ENCODE measurements at regions not wholly inside any gene's neighbourhood (a gene's known extent, or its start where the extent isn't known, plus 50 kb on each side); places are given as distances from the start of the nearest gene placed in this dataset.

DNA sequence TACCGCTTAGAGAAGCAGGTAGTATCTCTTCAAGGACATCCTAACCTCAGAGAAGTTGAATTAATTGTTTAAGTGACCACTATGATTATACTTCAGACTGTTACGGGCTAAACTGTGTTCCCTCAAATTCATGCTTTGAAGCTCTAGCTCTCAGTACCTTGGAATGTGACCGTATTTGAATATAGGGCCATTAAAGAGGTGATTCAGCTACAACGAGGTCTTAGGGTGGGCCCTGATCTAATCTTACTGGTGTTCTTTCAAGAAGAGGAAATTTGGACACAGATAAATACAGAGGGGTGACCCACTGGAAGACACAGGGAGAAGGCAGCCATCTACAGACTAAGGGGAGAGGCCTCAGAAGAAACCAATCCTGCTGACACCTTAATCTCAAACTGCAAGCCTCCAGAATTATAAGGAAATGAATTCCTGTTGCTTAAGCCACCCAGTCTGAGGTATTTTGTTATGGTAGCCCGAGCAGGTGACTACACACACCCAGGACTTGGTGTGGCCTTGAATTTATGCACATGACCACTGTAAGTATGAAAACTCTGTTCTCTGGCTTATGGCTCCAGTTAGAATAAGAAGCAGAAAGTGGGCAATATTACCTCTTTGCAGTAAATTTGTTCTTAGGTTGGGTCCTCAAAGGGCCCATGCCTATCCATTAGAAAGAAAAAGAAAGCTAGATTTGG is 249.1 kb downstream of the DHX35 start:
- no peak for TF ChIP-seq POLR2A (IDR thresholded peaks at IDR 0.05; ENCODE audit: low read depth, low read length)
- no peak for TF ChIP-seq TAF1 (IDR thresholded peaks at IDR 0.05; ENCODE audit: low read depth, low read length)
- TF ChIP-seq POLR2AphosphoS5 (IDR thresholded peaks at IDR 0.05; ENCODE audit: low read depth, low read length) = no peak
- no peak for TF ChIP-seq SPI1 (IDR thresholded peaks at IDR 0.05; ENCODE audit: low read depth, low read length)
- TF ChIP-seq POU2F2 (IDR thresholded peaks at IDR 0.05; ENCODE audit: low read depth, low read length) = no peak
- no peak for FAIRE-seq

GRCh38 chr20:39210341-39211036 is 248.3 kb downstream of the DHX35 start:
- TF ChIP-seq PAX5 (IDR thresholded peaks at IDR 0.05; ENCODE audit: insufficient read depth, low read length, severe bottlenecking) (no peak), SPI1 (IDR thresholded peaks at IDR 0.05; ENCODE audit: low read depth, low read length) (no peak), POLR2AphosphoS5 (IDR thresholded peaks at IDR 0.05; ENCODE audit: low read depth, low read length) (no peak), POLR2A (IDR thresholded peaks at IDR 0.05; ENCODE audit: low read depth, low read length) (no peak), POU2F2 (IDR thresholded peaks at IDR 0.05; ENCODE audit: low read depth, low read length) (no peak), TAF1 (IDR thresholded peaks at IDR 0.05; ENCODE audit: low read depth, low read length) (no peak)
- DNase-seq (ENCODE audit: insufficient read length, low spot score) (no peak), FAIRE-seq (no peak)

More for the DNA sequence above, 249.1 kb downstream of the DHX35 start:
- DNase-seq (ENCODE audit: insufficient read length, low spot score) = no peak

GRCh38 chr20:39206899-39207564 is 244.9 kb downstream of the DHX35 start:
- DNase-seq (ENCODE audit: insufficient read length, low spot score) (no peak), FAIRE-seq (no peak)
- TF ChIP-seq SPI1 (IDR thresholded peaks at IDR 0.05; ENCODE audit: low read depth, low read length) (no peak), PAX5 (IDR thresholded peaks at IDR 0.05; ENCODE audit: insufficient read depth, low read length, severe bottlenecking) (no peak), POU2F2 (IDR thresholded peaks at IDR 0.05; ENCODE audit: low read depth, low read length) (no peak), POLR2AphosphoS5 (IDR thresholded peaks at IDR 0.05; ENCODE audit: low read depth, low read length) (no peak), TAF1 (IDR thresholded peaks at IDR 0.05; ENCODE audit: low read depth, low read length) (no peak), POLR2A (IDR thresholded peaks at IDR 0.05; ENCODE audit: low read depth, low read length) (no peak)

- no peak for DNase-seq (ENCODE audit: insufficient read length, low spot score)
- FAIRE-seq = no peak
- TF ChIP-seq TAF1 (IDR thresholded peaks at IDR 0.05; ENCODE audit: low read depth, low read length) (no peak), POU2F2 (IDR thresholded peaks at IDR 0.05; ENCODE audit: low read depth, low read length) (no peak), SPI1 (IDR thresholded peaks at IDR 0.05; ENCODE audit: low read depth, low read length) (no peak), POLR2AphosphoS5 (IDR thresholded peaks at IDR 0.05; ENCODE audit: low read depth, low read length) (no peak), POLR2A (IDR thresholded peaks at IDR 0.05; ENCODE audit: low read depth, low read length) (no peak), PAX5 (IDR thresholded peaks at IDR 0.05; ENCODE audit: insufficient read depth, low read length, severe bottlenecking) (no peak)
Measured at GRCh38 chr20:39195582-39196021, 233.5 kb downstream of the DHX35 start.

- FAIRE-seq = no peak
- no peak for DNase-seq (ENCODE audit: insufficient read length, low spot score)
- TF ChIP-seq POLR2A (IDR thresholded peaks at IDR 0.05; ENCODE audit: low read depth, low read length) = no peak
- no peak for TF ChIP-seq SPI1 (IDR thresholded peaks at IDR 0.05; ENCODE audit: low read depth, low read length)
- TF ChIP-seq TAF1 (IDR thresholded peaks at IDR 0.05; ENCODE audit: low read depth, low read length) = no peak
- no peak for TF ChIP-seq POU2F2 (IDR thresholded peaks at IDR 0.05; ENCODE audit: low read depth, low read length)
- TF ChIP-seq POLR2AphosphoS5 (IDR thresholded peaks at IDR 0.05; ENCODE audit: low read depth, low read length) = no peak
- no peak for TF ChIP-seq PAX5 (IDR thresholded peaks at IDR 0.05; ENCODE audit: insufficient read depth, low read length, severe bottlenecking)
Measured at GRCh38 chr20:39190666-39191570, 228.8 kb downstream of the DHX35 start.

- TF ChIP-seq PAX5 (IDR thresholded peaks at IDR 0.05; ENCODE audit: insufficient read depth, low read length, severe bottlenecking) = no peak
- no peak for TF ChIP-seq POU2F2 (IDR thresholded peaks at IDR 0.05; ENCODE audit: low read depth, low read length)
- TF ChIP-seq SPI1 (IDR thresholded peaks at IDR 0.05; ENCODE audit: low read depth, low read length) = no peak
- TF ChIP-seq POLR2AphosphoS5 (IDR thresholded peaks at IDR 0.05; ENCODE audit: low read depth, low read length) = no peak
- no peak for TF ChIP-seq TAF1 (IDR thresholded peaks at IDR 0.05; ENCODE audit: low read depth, low read length)
- no peak for TF ChIP-seq POLR2A (IDR thresholded peaks at IDR 0.05; ENCODE audit: low read depth, low read length)
- DNase-seq (ENCODE audit: insufficient read length, low spot score) (no peak), FAIRE-seq (no peak)
Measured at GRCh38 chr20:39188266-39188765, 226.2 kb downstream of the DHX35 start.

DNA sequence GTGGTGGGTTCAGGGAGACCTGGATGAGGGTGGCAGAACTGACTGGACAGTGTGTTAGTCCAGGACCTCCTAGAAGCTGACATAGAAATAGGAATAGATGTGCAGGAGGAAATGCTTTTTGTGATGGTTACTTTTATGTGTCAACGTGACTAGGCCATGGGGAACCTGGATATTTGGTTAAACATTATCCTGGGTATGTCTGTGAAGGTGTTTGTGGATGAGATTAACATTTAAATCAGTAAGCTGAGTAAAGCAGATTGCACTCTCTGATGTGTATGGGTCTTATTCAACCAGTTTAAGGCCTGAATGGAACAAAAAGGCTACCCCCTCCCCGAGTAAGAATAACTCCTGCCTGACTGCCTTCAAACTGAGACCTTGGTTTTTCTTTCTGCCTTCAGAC is 219.3 kb downstream of the DHX35 start:
- TF ChIP-seq TAF1 (IDR thresholded peaks at IDR 0.05; ENCODE audit: low read depth, low read length) = no peak
- TF ChIP-seq POLR2AphosphoS5 (IDR thresholded peaks at IDR 0.05; ENCODE audit: low read depth, low read length) = no peak
- no peak for TF ChIP-seq POU2F2 (IDR thresholded peaks at IDR 0.05; ENCODE audit: low read depth, low read length)
- TF ChIP-seq POLR2A (IDR thresholded peaks at IDR 0.05; ENCODE audit: low read depth, low read length) = no peak
- TF ChIP-seq SPI1 (IDR thresholded peaks at IDR 0.05; ENCODE audit: low read depth, low read length) = no peak
- TF ChIP-seq PAX5 (IDR thresholded peaks at IDR 0.05; ENCODE audit: insufficient read depth, low read length, severe bottlenecking) = no peak
- DNase-seq (ENCODE audit: insufficient read length, low spot score) = no peak
- FAIRE-seq = no peak

DNA sequence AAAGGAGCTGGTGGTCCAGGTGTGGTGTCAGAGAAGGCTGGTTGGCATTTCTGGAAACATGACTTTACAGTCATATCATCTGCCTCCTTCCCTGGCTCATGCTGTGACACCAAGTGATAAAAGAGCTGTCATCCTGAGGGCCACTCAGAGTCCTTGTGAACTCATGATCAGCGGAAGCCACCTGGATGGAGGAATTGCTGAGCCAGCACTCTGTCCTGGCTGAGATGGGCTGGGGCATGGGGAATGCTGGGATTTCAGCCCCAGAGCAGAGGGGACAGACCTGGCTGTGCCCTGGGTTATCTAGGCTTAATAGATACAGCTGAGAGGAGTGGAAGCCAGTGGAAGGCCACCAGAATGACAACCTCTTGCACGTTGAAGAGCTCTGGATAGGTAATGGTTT is 214.3 kb downstream of the DHX35 start:
- DNase-seq (ENCODE audit: insufficient read length, low spot score) (no peak), FAIRE-seq (no peak)
- TF ChIP-seq SPI1 (IDR thresholded peaks at IDR 0.05; ENCODE audit: low read depth, low read length) (no peak), POU2F2 (IDR thresholded peaks at IDR 0.05; ENCODE audit: low read depth, low read length) (no peak), PAX5 (IDR thresholded peaks at IDR 0.05; ENCODE audit: insufficient read depth, low read length, severe bottlenecking) (no peak), TAF1 (IDR thresholded peaks at IDR 0.05; ENCODE audit: low read depth, low read length) (no peak), POLR2AphosphoS5 (IDR thresholded peaks at IDR 0.05; ENCODE audit: low read depth, low read length) (no peak)

All from GM12891 (cell line).